GM18498 (cell line): ENCODE measurements at regions not wholly inside any gene's neighbourhood (a gene's known extent, or its start where the extent isn't known, plus 50 kb on each side); places are given as distances from the start of the nearest gene placed in this dataset.

Source experiments
- ATAC-seq: cut with Tn5 transposase; IDR thresholded peaks from one replicate; pipeline ENCODE4 v1.9.1; 2021; ENCODE audit warnings: mild to moderate bottlenecking, moderate library complexity; ENCODE audit not compliant: unreplicated experiment

- no peak for ATAC-seq
Measured at GRCh38 chr6:153800580-153801188, 238.4 kb upstream of the OPRM1 start.

GRCh38 chr6:153790876-153791473 is 248.1 kb upstream of the OPRM1 start:
- ATAC-seq, result no peak

- no peak for ATAC-seq
Measured at GRCh38 chr6:153790048-153790447, 249.0 kb upstream of the OPRM1 start.

GRCh38 chr6:153787341-153787606 is 251.8 kb upstream of the OPRM1 start:
- ATAC-seq, result no peak

- ATAC-seq, result no peak
Measured at GRCh38 chr6:153781306-153781705, 257.7 kb upstream of the OPRM1 start.

- no peak for ATAC-seq
Measured at GRCh38 chr6:153780011-153780410, 259.0 kb upstream of the OPRM1 start.

- no peak for ATAC-seq
Measured at GRCh38 chr6:153778216-153778615, 260.8 kb upstream of the OPRM1 start.

GRCh38 chr6:153771577-153771976 is 267.5 kb upstream of the OPRM1 start:
- ATAC-seq, result no peak

- no peak for ATAC-seq
Measured at GRCh38 chr6:153767127-153767526, 271.9 kb upstream of the OPRM1 start.

- ATAC-seq, result no peak
Measured at GRCh38 chr6:153758516-153758915, 280.5 kb upstream of the OPRM1 start.

- ATAC-seq, result no peak
Measured at GRCh38 chr6:153735761-153736160, 303.3 kb upstream of the OPRM1 start.

- no peak for ATAC-seq
Measured at GRCh38 chr6:153729189-153729588, 309.9 kb upstream of the OPRM1 start.

GRCh38 chr6:153727885-153728284 is 311.2 kb upstream of the OPRM1 start:
- ATAC-seq, result no peak

- no peak for ATAC-seq
Measured at GRCh38 chr6:153725456-153725855, 313.6 kb upstream of the OPRM1 start.

GRCh38 chr6:153720732-153721131 is 318.3 kb upstream of the OPRM1 start:
- no peak for ATAC-seq

GRCh38 chr6:153705429-153705828 is 333.6 kb upstream of the OPRM1 start:
- ATAC-seq, result no peak

GRCh38 chr6:153702671-153703070 is 336.4 kb upstream of the OPRM1 start:
- ATAC-seq, result no peak

- ATAC-seq, result no peak
Measured at GRCh38 chr6:153698637-153699036, 340.4 kb upstream of the OPRM1 start.

GRCh38 chr6:153698001-153698400 is 341.0 kb upstream of the OPRM1 start:
- ATAC-seq, result no peak

- ATAC-seq, result no peak
Measured at GRCh38 chr6:153677522-153677921, 361.5 kb upstream of the OPRM1 start.

- no peak for ATAC-seq
Measured at GRCh38 chr6:153673750-153674149, 365.3 kb upstream of the OPRM1 start.

- no peak for ATAC-seq
Measured at GRCh38 chr6:153673225-153673624, 365.8 kb upstream of the OPRM1 start.

GRCh38 chr6:153670403-153671026 is 368.5 kb upstream of the OPRM1 start:
- no peak for ATAC-seq
